ENCODE measurements at regions not wholly inside any gene's neighbourhood (a gene's known extent, or its start where the extent isn't known, plus 50 kb on each side); places are given as distances from the start of the nearest gene placed in this dataset.
"Not testable (repeated sequence)": the region's sequence is repeated elsewhere in the genome, so short reads cannot be mapped to it uniquely, and the experiment has no call there.

- no peak for DNase-seq
Measured at GRCh38 chr14:25537846-25538455, 488.0 kb upstream of the STXBP6 start.

DNA sequence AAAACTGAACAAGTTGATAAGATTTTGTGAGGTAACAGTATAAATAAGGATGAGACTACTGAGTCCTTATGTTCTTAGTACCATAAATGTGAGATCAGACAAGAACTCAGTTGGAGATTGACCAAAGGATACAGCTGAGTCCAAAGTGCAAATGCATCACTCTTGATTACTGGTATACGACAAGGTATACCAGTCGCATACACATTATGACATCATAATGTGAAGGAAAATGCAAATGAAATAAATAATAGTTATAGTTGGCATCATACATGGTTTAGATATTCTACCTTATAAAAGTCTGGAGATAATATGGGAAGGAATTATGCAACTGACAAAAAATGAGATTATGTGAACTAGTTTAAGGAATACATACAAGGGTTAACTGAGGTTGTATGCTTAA, 476.3 kb upstream of the STXBP6 start:
- DNase-seq = no peak

GRCh38 chr14:25522926-25523325, 473.0 kb upstream of the STXBP6 start:
- no peak for DNase-seq

GRCh38 chr14:25522116-25522515, 472.2 kb upstream of the STXBP6 start:
- DNase-seq = no peak

DNA sequence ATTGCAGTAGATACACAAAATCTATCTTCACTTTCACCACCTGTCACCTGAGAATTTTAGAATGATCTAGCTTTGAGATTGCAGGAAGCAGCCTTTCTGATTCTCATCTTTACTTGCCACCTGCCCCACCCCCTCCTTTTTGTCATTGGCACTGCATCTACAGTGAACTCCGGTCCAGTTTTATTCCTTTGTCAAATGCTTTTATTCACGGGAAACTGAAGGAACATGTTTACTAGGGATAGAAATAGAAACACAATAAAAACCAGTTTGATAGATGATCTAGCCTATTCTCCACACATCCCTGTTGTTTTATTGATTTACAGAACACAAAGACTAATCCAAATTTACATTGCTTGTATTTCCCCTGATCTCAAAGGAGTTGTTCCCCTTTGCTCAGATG, 471.7 kb upstream of the STXBP6 start:
- no peak for DNase-seq

- no peak for DNase-seq
Measured at GRCh38 chr14:25520821-25521220, 470.9 kb upstream of the STXBP6 start.

- DNase-seq = no peak
Measured at GRCh38 chr14:25518364-25518763, 468.4 kb upstream of the STXBP6 start.

DNA sequence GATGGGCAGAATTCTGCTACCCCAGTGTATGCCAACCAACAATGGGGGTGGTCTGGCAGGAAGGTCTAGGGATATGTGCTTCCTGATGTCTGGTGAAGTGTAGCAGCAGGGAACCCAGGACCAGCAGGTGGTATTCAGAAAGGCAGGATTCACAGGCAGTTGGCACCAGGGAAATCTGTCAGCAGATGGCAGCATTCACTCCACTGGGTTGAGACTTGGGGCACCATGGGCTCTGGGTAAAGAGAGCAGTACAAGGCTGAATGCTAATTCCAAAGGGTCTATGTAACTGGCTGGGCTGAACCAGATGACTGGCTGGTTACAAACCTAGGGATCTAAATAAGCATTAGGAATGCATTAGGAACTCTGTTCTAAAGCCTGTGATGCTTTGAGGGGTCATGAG, 466.9 kb upstream of the STXBP6 start:
- no peak for DNase-seq

DNA sequence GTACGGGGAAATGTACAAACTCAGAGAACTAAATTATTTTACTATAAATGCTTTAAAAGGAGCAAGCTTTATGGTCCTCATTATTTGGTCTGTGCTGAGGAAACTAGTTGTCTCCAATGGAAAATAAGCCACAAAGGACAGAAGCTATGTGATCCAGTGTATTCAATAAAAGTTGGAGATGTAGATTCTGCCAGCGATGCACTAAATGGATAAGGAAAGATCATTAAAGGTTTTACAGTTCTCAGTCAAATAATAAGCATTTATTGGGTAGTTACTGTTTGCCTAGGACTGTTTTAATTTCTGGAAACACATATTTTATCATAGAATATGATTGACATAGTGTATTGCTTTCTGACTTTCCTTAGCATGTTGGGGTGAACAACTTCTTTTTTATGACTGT, 458.9 kb upstream of the STXBP6 start:
- no peak for DNase-seq

DNA sequence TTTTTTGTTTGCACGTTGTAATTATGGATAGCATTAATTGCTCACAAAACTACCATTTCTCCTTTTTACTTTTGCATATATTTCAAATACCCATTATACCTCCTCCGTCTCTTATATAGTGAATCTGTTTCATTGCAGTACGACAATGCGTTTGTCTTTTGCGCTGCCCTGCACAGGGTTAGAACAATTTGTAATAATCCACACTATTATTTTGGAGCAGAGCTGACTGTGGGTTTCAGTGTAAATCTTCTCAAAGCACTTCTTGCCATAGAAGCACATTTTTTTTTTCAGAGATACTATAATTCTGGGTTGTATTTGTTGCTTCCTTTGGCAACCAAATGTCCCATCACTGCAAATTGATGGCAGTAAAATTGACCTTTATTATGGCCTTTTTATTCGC, 451.8 kb upstream of the STXBP6 start:
- DNase-seq = no peak

GRCh38 chr14:25488961-25489360, 439.0 kb upstream of the STXBP6 start:
- no peak for DNase-seq

DNA sequence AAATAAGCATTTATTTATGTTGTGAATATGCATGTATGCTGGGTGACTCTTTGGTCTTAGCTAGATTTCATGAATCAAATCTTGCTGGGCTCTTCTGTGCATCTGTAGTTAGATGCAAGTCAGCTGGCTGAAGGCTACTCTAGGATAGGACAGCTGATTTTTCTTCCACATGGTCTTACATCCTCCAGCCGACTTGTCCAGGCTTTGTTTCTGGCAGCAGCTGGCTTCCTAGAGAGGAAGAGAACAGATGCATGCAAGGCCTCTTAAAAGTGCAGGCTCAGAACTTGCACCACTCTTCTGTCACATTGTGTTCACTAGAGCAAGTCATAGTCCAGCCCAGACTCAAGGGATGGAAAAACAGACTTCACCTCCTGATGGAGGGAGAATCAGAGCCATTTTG, 435.4 kb upstream of the STXBP6 start:
- DNase-seq = no peak

DNA sequence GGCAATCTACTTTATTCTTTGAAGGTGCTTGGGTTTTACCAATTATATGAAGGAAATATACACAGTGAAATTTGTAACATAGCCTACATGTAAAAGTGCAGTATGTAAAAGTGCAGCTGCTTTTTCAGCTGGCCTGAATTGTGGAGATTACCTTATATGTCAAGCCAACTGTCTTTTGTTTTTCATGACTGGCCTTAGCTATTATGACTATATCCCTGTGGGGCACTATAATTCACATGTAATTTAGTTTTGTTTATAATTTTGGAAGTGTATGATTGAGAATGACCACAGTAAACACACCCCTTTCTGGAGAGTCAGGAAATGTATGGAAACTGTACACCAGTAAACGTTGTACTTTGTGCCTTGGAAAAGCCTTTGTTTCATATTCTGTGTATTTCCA, 435.0 kb upstream of the STXBP6 start:
- no peak for DNase-seq

DNA sequence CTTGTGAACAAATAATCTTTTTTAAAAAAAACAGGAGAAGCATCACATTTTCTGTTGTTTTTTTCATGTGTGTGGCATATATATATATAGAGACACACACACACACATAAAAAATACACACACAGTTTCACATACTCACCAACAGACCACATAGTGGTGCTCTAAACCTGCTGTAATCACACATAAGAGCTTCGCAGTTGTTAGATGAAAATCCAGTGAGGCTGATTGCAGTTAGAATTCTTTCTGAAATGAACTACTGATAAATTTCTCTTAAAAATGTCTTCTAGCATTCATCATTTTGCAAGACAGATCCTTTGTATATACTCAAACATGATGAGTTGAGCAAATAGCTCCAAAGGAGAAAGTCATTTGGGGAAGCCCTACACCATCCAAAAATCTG, 434.3 kb upstream of the STXBP6 start:
- no peak for DNase-seq

GRCh38 chr14:25477316-25478098, 427.6 kb upstream of the STXBP6 start:
- DNase-seq = no peak

GRCh38 chr14:25472700-25473099, 422.8 kb upstream of the STXBP6 start:
- DNase-seq = no peak

- no peak for DNase-seq
Measured at GRCh38 chr14:25464772-25465171, 414.8 kb upstream of the STXBP6 start.

- no peak for DNase-seq
Measured at GRCh38 chr14:25464078-25464477, 414.1 kb upstream of the STXBP6 start.

- no peak for DNase-seq
Measured at GRCh38 chr14:25463480-25463879, 413.5 kb upstream of the STXBP6 start.

DNA sequence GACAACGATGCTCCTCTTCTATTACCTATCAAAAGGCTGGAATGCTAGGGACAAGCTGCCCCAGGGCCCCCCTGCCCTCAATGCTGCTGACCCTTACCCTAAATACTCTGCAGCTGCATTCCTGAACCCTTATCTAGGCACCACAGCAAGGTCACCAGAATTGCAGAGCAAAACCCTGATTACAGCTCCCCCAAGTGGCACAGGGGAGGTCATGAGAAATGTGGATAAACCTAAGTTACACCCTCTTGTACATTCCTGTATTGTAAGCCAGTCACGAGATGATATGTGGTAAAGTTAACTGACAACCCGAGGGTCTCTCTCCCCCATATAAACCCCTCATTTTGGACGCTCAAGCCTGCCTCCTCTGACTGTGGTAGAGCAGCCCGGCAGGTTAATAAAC, 411.8 kb upstream of the STXBP6 start:
- DNase-seq = no peak

DNA sequence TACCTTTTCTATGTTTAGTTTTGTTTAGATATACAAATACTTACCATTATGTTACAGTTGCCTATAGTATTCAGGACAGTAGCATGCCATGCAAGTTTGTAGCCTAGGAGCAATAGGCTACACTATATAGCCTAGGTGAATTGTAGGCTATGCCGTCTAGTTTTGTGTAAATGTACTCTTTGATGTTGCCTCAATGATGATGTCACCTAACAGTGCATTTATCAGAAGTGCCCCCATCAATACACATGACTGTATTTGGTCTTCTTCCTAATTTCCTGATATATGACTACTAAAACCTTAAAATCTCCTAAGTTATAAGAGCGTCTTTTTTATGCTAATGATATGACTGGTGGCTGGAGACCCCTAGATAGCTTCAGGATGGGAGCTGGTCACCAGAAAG, 394.4 kb upstream of the STXBP6 start:
- DNase-seq = no peak

DNA sequence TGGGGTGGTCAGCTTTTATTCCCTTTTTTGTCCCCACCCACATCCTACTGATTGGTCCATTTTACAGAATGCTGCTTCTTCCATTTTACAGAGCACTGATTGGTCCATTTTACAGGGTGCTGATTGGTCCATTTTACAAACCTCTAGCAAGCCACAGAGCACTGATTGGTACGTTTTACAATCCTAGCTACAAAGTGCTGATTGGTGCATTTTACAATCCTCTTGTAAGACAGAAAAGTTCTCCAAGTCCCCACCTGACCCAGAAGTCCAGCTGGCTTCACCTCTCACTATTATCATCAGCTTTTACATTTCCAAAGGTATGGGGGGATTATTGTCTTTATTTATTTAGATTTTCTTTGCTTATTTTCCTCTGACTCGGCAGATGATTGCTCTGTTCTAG, 390.4 kb upstream of the STXBP6 start:
- DNase-seq = not testable (repeated sequence)

GRCh38 chr14:25436906-25437305, 387.0 kb upstream of the STXBP6 start:
- DNase-seq = no peak

DNA sequence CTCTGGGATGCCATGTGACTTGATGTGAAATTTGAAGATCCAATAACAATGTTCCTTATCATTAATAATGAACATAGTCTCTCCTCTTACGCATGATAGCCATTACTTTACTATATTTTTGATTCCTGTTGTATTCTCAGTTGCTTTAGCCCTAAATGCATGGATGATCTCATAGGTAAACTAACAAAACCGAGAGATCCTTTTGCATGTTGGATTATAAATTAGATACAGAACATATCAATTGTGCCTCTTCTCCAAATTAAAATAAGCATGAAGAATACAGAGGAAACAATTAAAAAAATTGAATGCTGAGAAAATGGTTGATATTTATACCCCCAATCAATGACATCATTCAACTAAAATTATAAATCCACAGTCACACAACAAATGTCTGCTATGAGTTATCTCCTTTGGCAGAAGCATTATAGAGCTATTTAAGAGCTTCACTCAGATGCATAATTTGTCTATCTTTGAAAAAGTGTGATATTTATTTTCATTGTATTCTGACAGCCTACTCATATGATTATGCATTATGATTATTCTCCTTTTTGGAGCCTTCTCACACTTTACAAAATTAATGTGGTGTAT, 386.4 kb upstream of the STXBP6 start:
- DNase-seq = no peak

All from CD4-positive, alpha-beta T cell treated with Interleukin-12 subunit alpha and Interleukin-12 subunit beta, for 1 hour (primary cell).